IPS-18a (cell line): ENCODE measurements at regions not wholly inside any gene's neighbourhood (a gene's known extent, or its start where the extent isn't known, plus 50 kb on each side); places are given as distances from the start of the nearest gene placed in this dataset.

Experiments used
- H3K27ac ChIP-seq: one replicate; pipeline ENCODE4 v1.5.1; 2013; ENCODE audit warnings: low read length
- H3K27me3 ChIP-seq: one replicate; pipeline ENCODE4 v1.6.1; 2013; ENCODE audit warnings: mild to moderate bottlenecking, low read length; ENCODE audit not compliant: control insufficient read depth, insufficient read depth
- H3K36me3 ChIP-seq: one replicate; pipeline ENCODE4 v1.6.1; 2013; ENCODE audit warnings: low read depth, low read length; ENCODE audit not compliant: control insufficient read depth
- H3K4me1 ChIP-seq: one replicate; pipeline ENCODE4 v1.6.1; 2013; ENCODE audit warnings: low read depth, low read length; ENCODE audit not compliant: control insufficient read depth
- H3K4me3 ChIP-seq: one replicate; pipeline ENCODE4 v1.5.1; 2013; ENCODE audit warnings: low read length
- H3K9ac ChIP-seq: one replicate; pipeline ENCODE4 v1.6.1; 2013; ENCODE audit warnings: mild to moderate bottlenecking, low read length, moderate library complexity
- H3K9me3 ChIP-seq: one replicate; pipeline ENCODE4 v1.6.1; 2013; ENCODE audit warnings: low read depth, low read length; ENCODE audit not compliant: control insufficient read depth

DNA sequence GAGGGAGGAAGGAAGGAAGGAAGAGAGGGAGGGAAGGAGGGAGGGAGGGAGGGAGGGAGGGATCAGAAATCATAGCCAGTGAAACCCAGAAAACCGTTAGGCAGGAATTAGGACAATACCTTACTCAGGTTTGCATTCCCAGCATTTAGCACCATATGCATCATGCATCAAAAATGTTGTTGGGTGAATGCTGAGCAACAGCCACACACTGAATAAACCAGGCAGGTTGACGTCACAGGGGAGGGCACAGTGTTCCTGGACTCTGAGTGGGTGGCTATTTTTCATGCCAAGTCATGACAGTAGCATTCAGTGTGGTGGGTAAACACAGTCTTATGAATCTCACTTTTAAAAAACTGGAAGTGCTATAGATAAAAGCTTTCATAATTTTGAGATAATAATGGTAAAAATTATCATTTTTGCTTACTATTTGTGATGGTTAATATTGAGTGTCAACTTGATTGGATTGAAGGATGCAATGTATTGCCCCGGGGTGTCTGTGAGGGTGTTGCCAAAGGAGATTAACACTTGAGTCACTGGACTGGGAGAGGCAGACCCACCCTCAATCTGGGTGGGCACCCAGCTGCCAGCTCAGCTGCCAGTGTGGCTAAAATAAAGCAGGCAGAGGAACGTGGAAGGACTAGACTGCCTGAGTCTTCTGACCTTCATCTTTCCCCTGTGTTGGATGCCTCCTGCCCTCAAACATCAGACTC is 199.1 kb upstream of the PRKCQ start:
- Histone ChIP-seq H3K4me3 (no peak overlapping the region), H3K9ac (no peak overlapping the region), H3K4me1 (no peaks in the 10 kb centered on the region), H3K27ac (no peak overlapping the region), H3K36me3 (no peaks in the 10 kb centered on the region), H3K27me3 (no peaks in the 10 kb centered on the region), H3K9me3 (no peaks in the 10 kb centered on the region)

- no peaks in the 10 kb centered on the region for H3K9me3 ChIP-seq
- H3K4me1 ChIP-seq: no peaks in the 10 kb centered on the region
- H3K36me3 ChIP-seq: no peaks in the 10 kb centered on the region
- no peak overlapping the region for H3K9ac ChIP-seq
- H3K4me3 ChIP-seq: no peak overlapping the region
- H3K27ac ChIP-seq: no peak overlapping the region
- no peaks in the 10 kb centered on the region for H3K27me3 ChIP-seq
These were observed 196.1 kb upstream of the PRKCQ start for GRCh38 chr10:6776170-6776569.

GRCh38 chr10:6774406-6774805 is 194.3 kb upstream of the PRKCQ start:
- no peaks in the 10 kb centered on the region for H3K4me1 ChIP-seq
- H3K9ac ChIP-seq: no peak overlapping the region
- H3K36me3 ChIP-seq: no peaks in the 10 kb centered on the region
- no peaks in the 10 kb centered on the region for H3K9me3 ChIP-seq
- H3K27ac ChIP-seq: no peak overlapping the region
- no peaks in the 10 kb centered on the region for H3K27me3 ChIP-seq
- H3K4me3 ChIP-seq: no peak overlapping the region

DNA sequence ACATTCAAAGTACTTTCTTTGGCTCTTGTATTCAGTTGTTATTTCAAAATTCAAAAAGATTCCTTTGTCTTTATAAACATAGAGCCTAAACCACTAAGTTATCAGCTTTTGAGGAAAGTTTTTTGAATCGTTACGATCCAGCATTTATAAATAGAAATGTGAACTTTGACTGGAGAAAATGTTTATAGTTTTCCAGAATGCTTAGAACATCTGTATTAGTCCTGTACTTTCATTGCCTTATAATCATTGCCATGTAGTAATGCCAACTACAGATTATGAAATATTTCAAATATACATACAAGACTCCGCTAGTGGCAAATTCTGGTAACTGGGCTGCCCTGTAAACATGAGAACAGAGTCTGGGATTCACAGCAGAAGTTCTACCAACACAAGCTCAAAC is 191.3 kb upstream of the PRKCQ start:
- no peak overlapping the region for H3K4me3 ChIP-seq
- no peaks in the 10 kb centered on the region for H3K36me3 ChIP-seq
- no peaks in the 10 kb centered on the region for H3K4me1 ChIP-seq
- no peak overlapping the region for H3K9ac ChIP-seq
- H3K27me3 ChIP-seq: no peaks in the 10 kb centered on the region
- no peaks in the 10 kb centered on the region for H3K9me3 ChIP-seq
- H3K27ac ChIP-seq: no peak overlapping the region

- H3K27ac ChIP-seq: no peak overlapping the region
- H3K36me3 ChIP-seq: no peaks in the 10 kb centered on the region
- H3K27me3 ChIP-seq: no peaks in the 10 kb centered on the region
- no peaks in the 10 kb centered on the region for H3K9me3 ChIP-seq
- H3K4me3 ChIP-seq: no peak overlapping the region
- no peak overlapping the region for H3K9ac ChIP-seq
- no peaks in the 10 kb centered on the region for H3K4me1 ChIP-seq
These were observed 190.8 kb upstream of the PRKCQ start for GRCh38 chr10:6770846-6771245.

DNA sequence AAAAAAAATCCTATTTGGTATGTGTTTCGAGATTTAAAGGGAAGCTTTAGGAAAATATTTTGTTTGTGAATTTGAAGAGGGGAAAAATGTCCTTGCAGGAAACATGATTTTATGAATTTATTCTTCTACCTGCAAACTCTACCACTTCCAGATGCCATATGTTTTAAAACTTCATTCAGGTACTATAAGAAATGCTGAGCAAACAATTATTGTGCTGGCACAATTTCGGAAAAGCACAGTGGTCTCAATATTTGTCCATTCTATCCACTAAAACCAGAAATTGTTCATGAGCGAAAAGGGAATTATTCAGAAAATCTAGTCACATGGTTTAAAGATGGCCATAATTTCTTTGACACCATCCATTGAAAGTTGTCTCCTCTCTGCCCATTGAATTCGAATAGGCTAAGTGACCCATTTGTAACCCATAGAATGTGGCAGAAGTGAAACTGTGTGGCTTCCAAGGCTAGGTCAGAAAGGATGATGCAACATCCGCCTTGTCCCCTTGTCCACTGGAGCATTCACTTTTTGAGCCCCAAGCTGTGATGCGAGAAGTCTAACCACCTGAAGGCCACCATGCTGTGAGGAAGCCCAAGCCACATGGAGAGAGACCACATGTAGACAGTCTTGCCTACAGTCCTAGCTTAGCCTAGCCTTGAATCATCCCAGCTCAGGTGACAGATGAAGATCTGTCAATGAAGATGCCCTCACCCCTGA is 189.8 kb upstream of the PRKCQ start:
- Histone ChIP-seq H3K4me3 (no peak overlapping the region), H3K27me3 (no peaks in the 10 kb centered on the region), H3K36me3 (no peaks in the 10 kb centered on the region), H3K9ac (no peak overlapping the region), H3K27ac (no peak overlapping the region), H3K9me3 (no peaks in the 10 kb centered on the region), H3K4me1 (no peaks in the 10 kb centered on the region)

DNA sequence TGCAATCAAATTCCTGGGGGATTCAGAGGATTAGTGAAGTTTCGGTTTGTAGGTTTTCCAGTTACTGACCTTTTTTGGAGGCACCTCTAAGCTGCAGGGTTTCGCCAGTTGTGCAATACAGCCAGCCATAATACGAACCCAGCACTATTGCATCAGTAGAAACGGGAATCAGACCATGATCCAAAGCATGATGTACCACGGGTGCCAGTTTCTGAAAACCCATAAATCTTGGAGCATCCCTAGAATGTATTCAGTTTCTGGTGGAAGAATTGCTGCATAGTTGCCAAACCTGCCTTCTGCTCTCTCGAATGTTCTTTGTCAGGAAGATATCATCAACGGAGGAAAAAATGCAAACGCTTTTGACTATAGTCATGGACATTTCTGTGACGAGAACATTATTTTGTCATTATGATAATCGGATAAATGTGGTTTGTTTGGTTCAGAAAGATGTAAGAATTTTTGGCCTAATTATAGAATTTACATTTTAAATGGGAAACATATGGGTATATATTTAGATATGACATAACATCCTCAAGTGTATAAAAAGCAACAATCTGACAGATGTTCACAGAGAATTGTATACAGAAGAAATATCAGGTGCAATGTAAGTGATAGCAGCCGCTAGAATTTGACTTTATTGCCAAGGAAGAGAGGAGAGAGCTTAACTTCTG is 186.2 kb upstream of the PRKCQ start:
- Histone ChIP-seq H3K36me3 (no peaks in the 10 kb centered on the region), H3K4me1 (peaks cover 20% of the 10 kb centered on the region), H3K27ac (no peak overlapping the region), H3K27me3 (no peaks in the 10 kb centered on the region), H3K9me3 (no peaks in the 10 kb centered on the region), H3K9ac (no peak overlapping the region), H3K4me3 (no peak overlapping the region)

GRCh38 chr10:6763423-6763822 is 183.3 kb upstream of the PRKCQ start:
- no peaks in the 10 kb centered on the region for H3K36me3 ChIP-seq
- no peak overlapping the region for H3K4me3 ChIP-seq
- H3K9ac ChIP-seq: no peak overlapping the region
- no peak overlapping the region for H3K27ac ChIP-seq
- H3K9me3 ChIP-seq: no peaks in the 10 kb centered on the region
- peaks cover 20% of the 10 kb centered on the region for H3K4me1 ChIP-seq
- H3K27me3 ChIP-seq: no peaks in the 10 kb centered on the region

- H3K4me1 ChIP-seq: peaks cover 20% of the 10 kb centered on the region
- no peak overlapping the region for H3K9ac ChIP-seq
- H3K36me3 ChIP-seq: no peaks in the 10 kb centered on the region
- H3K9me3 ChIP-seq: no peaks in the 10 kb centered on the region
- no peak overlapping the region for H3K4me3 ChIP-seq
- no peaks in the 10 kb centered on the region for H3K27me3 ChIP-seq
- no peak overlapping the region for H3K27ac ChIP-seq
These were observed 182.9 kb upstream of the PRKCQ start for GRCh38 chr10:6763001-6763400.

GRCh38 chr10:6759961-6760360 is 179.9 kb upstream of the PRKCQ start:
- Histone ChIP-seq H3K9me3 (no peaks in the 10 kb centered on the region), H3K9ac (no peak overlapping the region), H3K4me3 (no peak overlapping the region), H3K36me3 (no peaks in the 10 kb centered on the region), H3K27me3 (no peaks in the 10 kb centered on the region), H3K27ac (no peak overlapping the region), H3K4me1 (peaks cover 28% of the 10 kb centered on the region)

GRCh38 chr10:6757158-6757557 is 177.1 kb upstream of the PRKCQ start:
- peaks cover 23% of the 10 kb centered on the region for H3K4me1 ChIP-seq
- no peaks in the 10 kb centered on the region for H3K27me3 ChIP-seq
- H3K9me3 ChIP-seq: no peaks in the 10 kb centered on the region
- H3K9ac ChIP-seq: no peak overlapping the region
- H3K27ac ChIP-seq: no peak overlapping the region
- H3K36me3 ChIP-seq: no peaks in the 10 kb centered on the region
- H3K4me3 ChIP-seq: no peak overlapping the region
